ENCODE measurements at regions not wholly inside any gene's neighbourhood (a gene's known extent, or its start where the extent isn't known, plus 50 kb on each side); places are given as distances from the start of the nearest gene placed in this dataset.

DNA sequence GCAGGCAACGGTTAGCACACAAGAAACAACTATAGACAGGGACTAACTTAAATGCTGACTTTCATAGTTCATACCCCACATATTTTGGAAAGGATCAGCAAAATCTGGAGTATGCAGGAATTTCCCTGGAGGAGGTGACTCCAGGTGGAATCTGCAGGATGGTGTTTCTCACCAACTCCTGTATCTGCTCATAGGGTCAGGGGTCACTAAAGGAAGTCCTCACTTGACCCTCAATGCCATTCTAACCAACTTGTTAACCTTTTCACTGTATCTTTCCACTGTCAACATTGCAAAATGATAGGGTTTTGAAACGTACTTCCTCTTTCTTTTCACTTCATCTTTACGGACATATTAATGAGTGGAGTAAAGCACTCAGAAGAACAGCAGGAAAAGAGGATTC lies 207.0 kb upstream of the CXCR4 start:
- Histone ChIP-seq H3K27ac (no peak overlapping the region), H3K4me3 (no peak overlapping the region), H3K27me3 (no peaks in the 10 kb centered on the region), H3K9me3 (no peaks in the 10 kb centered on the region), H3K4me1 (no peaks in the 10 kb centered on the region), H3K36me3 (no peaks in the 10 kb centered on the region)
- TF ChIP-seq POLR2A (IDR thresholded peaks at IDR 0.05): no peak
- TF ChIP-seq POLR2AphosphoS5 (IDR thresholded peaks at IDR 0.05): no peak
- TF ChIP-seq EP300 (IDR thresholded peaks at IDR 0.05): no peak
- TF ChIP-seq, protein P1, sequence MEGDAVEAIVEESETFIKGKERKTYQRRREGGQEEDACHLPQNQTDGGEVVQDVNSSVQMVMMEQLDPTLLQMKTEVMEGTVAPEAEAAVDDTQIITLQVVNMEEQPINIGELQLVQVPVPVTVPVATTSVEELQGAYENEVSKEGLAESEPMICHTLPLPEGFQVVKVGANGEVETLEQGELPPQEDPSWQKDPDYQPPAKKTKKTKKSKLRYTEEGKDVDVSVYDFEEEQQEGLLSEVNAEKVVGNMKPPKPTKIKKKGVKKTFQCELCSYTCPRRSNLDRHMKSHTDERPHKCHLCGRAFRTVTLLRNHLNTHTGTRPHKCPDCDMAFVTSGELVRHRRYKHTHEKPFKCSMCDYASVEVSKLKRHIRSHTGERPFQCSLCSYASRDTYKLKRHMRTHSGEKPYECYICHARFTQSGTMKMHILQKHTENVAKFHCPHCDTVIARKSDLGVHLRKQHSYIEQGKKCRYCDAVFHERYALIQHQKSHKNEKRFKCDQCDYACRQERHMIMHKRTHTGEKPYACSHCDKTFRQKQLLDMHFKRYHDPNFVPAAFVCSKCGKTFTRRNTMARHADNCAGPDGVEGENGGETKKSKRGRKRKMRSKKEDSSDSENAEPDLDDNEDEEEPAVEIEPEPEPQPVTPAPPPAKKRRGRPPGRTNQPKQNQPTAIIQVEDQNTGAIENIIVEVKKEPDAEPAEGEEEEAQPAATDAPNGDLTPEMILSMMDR (IDR thresholded peaks at IDR 0.05): no peak
- no peak for DNase-seq
- 47 to 57% methylated on average over 3 of the region's 3 CpGs for WGBS, 2 donors
- intact Hi-C loops (cut with DNase I): no loop called here

- Histone ChIP-seq H3K4me1 (no peaks in the 10 kb centered on the region), H3K9me3 (no peaks in the 10 kb centered on the region), H3K27ac (no peak overlapping the region), H3K27me3 (no peaks in the 10 kb centered on the region), H3K36me3 (no peaks in the 10 kb centered on the region), H3K4me3 (no peak overlapping the region)
- TF ChIP-seq POLR2AphosphoS5 (IDR thresholded peaks at IDR 0.05): no peak
- TF ChIP-seq, protein P1 (IDR thresholded peaks at IDR 0.05): no peak
- TF ChIP-seq EP300 (IDR thresholded peaks at IDR 0.05): no peak
- TF ChIP-seq POLR2A (IDR thresholded peaks at IDR 0.05): no peak
- intact Hi-C loops (cut with DNase I): no loop called here
- WGBS, 2 donors: 69 to 76% methylated on average over 7 of the region's 7 CpGs
- DNase-seq: no peak
Observed at GRCh38 chr2:136323935-136324334, 206.0 kb upstream of the CXCR4 start.

DNA sequence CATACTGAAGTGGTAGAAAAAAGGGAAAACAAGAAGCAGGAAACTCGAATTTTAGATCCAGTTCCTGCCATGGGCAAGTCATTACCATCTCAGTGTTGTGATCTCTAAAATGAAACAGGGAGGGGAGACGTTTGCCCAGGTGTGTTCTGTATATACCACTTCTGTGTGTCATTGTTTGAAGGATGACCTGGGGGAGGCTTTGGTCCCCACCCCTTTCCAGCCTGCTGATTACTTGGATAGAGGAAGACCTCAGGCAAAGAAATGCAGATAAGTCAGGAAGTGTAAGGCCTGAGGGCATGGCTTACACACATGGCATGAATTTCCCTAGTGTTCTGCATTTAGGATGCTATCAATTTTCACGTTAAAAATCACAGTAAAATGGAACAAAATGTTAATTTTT lies 205.2 kb upstream of the CXCR4 start:
- Histone ChIP-seq H3K9me3 (no peaks in the 10 kb centered on the region), H3K27ac (no peak overlapping the region), H3K27me3 (no peaks in the 10 kb centered on the region), H3K36me3 (no peaks in the 10 kb centered on the region), H3K4me1 (no peaks in the 10 kb centered on the region), H3K4me3 (no peak overlapping the region)
- WGBS, 2 donors: 30 to 56% methylated on average over 3 of the region's 3 CpGs
- TF ChIP-seq EP300 (IDR thresholded peaks at IDR 0.05): no peak
- TF ChIP-seq POLR2A (IDR thresholded peaks at IDR 0.05): no peak
- TF ChIP-seq, protein P1 (IDR thresholded peaks at IDR 0.05): no peak
- intact Hi-C loops (cut with DNase I): no loop called here
- no peak for DNase-seq

DNA sequence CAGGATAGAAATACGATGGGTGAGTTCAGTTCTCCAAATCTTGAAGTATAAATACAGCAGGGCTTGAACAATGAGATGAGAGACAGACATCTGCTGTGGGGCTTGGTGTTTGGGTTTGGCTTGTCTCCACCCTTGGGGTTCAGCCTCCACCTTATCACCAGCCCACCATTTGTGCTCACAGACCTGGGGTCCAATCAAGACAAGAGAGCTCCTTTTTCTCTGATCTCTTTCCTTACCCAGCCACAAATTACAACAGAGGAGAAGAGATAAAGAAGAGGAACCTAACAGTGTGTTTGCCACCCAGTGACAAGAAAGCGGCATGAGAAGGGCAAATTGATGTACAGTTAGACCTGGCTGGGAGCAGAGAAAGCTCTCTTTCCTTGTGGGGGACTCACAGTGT lies 204.5 kb upstream of the CXCR4 start:
- intact Hi-C loops (cut with DNase I): no loop called here
- H3K36me3 ChIP-seq: no peaks in the 10 kb centered on the region

GRCh38 chr2:136319651-136320050 lies 201.7 kb upstream of the CXCR4 start:
- WGBS, 2 donors: 74 to 81% methylated on average over 11 of the region's 11 CpGs
- intact Hi-C loops (cut with DNase I): no loop called here
- H3K36me3 ChIP-seq: no peaks in the 10 kb centered on the region
- no peak overlapping the region for H3K4me3 ChIP-seq
- H3K4me1 ChIP-seq: no peaks in the 10 kb centered on the region
- H3K27ac ChIP-seq: no peak overlapping the region
- H3K27me3 ChIP-seq: no peaks in the 10 kb centered on the region
- TF ChIP-seq EP300 (IDR thresholded peaks at IDR 0.05) (no peak), POLR2AphosphoS5 (IDR thresholded peaks at IDR 0.05) (no peak), POLR2A (IDR thresholded peaks at IDR 0.05) (no peak)
- no peaks in the 10 kb centered on the region for H3K9me3 ChIP-seq
- DNase-seq: no peak

More for the DNA sequence above, 204.5 kb upstream of the CXCR4 start:
- WGBS, 2 donors: 82 to 86% methylated on average over 2 of the region's 2 CpGs
- no peaks in the 10 kb centered on the region for H3K4me1 ChIP-seq
- no peak overlapping the region for H3K27ac ChIP-seq
- no peaks in the 10 kb centered on the region for H3K27me3 ChIP-seq
- DNase-seq: no peak
- TF ChIP-seq, protein P1 (IDR thresholded peaks at IDR 0.05): no peak
- no peak for TF ChIP-seq POLR2A (IDR thresholded peaks at IDR 0.05)
- TF ChIP-seq EP300 (IDR thresholded peaks at IDR 0.05): no peak
- TF ChIP-seq POLR2AphosphoS5 (IDR thresholded peaks at IDR 0.05): no peak
- no peak overlapping the region for H3K4me3 ChIP-seq
- H3K9me3 ChIP-seq: no peaks in the 10 kb centered on the region
